Activated naive CD8-positive, alpha-beta T cell treated with anti-CD3 and anti-CD28 coated beads for 36 hours (primary cell): ENCODE measurements at regions not wholly inside any gene's neighbourhood (a gene's known extent, or its start where the extent isn't known, plus 50 kb on each side); places are given as distances from the start of the nearest gene placed in this dataset.
"Not testable (repeated sequence)": the region's sequence is repeated elsewhere in the genome, so short reads cannot be mapped to it uniquely, and the experiment has no call there.

Experiments
- DNase-seq: peaks from one replicate; pipeline ENCODE4 v3.0.0; 2021
- H3K27ac Mint-ChIP-seq: one replicate; pipeline ENCODE4 v1.8.0; 2022; ENCODE audit warnings: mild to moderate bottlenecking, moderate library complexity, mixed read lengths
- H3K27me3 Mint-ChIP-seq: one replicate; pipeline ENCODE4 v1.8.0; 2022; ENCODE audit warnings: mild to moderate bottlenecking, mixed read lengths
- H3K36me3 Mint-ChIP-seq: one replicate; pipeline ENCODE4 v1.8.0; 2021; ENCODE audit warnings: mild to moderate bottlenecking, mixed read lengths
- H3K4me1 Mint-ChIP-seq: one replicate; pipeline ENCODE4 v1.8.0; 2021; ENCODE audit warnings: mixed read lengths
- H3K4me3 Mint-ChIP-seq: one replicate; pipeline ENCODE4 v1.8.0; 2022; ENCODE audit warnings: mild to moderate bottlenecking, moderate library complexity, mixed read lengths
- H3K9me3 Mint-ChIP-seq: one replicate; pipeline ENCODE4 v1.8.0; 2022; ENCODE audit warnings: mixed read lengths

DNA sequence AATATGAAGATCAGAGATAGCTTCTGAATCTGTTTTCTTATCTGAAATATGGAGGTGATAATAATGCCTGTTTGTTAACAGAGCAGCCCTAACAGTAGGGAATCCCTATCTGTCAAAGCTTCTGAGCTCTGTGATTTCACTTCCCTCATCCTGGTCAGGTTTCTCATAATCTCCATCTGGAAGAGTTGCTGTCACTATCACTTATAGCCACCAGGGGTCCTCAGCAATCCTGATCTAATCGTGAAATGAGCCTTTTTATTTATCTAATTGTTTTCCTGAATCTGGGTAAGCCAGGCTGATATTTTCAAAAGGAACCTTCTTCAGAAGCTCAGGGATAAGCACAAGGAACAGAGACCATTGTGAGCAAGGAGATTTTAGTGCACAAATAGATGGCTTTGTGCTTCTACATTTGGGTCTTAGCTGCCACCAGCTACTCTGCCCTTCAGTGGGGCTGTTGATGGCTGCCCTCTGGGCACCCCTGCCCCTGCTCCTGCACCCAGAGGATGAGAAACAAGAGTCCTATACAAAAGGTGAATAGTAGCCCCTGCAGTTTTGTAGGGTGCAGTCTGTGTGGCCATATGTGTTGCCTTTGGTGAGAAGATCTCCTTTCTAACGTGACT lies 196.4 kb upstream of the RADX start:
- Mint-ChIP-seq H3K27ac (no peak overlapping the region), H3K4me3 (no peak overlapping the region), H3K36me3 (no peaks in the 10 kb centered on the region), H3K4me1 (no peaks in the 10 kb centered on the region), H3K27me3 (no peaks in the 10 kb centered on the region), H3K9me3 (no peaks in the 10 kb centered on the region)
- DNase-seq, result no peak

DNA sequence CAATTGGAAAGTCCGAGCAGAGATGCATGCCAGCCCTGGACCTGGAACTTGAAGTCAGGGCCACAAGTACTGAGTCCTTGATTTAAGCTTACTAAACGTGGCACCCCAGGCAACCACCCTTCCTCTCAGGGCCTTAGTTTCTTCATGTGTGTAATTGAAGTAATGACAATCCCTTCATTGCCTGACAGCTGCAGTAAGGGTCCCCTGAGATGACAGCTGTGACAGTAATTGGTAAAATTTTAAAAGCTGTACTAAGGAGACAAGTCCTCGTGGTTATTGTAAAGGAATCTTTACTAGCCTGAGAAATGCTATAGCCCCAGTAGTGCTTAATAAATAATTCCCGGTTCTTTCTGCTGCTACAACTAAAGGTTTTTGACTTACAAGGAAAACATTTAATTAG lies 175.1 kb upstream of the RADX start:
- Mint-ChIP-seq H3K4me3 (no peak overlapping the region), H3K27me3 (peaks cover 6% of the 10 kb centered on the region), H3K36me3 (no peaks in the 10 kb centered on the region)

GRCh38 chrX:106437407-106437806 lies 174.4 kb upstream of the RADX start:
- no peaks in the 10 kb centered on the region for H3K4me1 Mint-ChIP-seq
- peaks cover 6% of the 10 kb centered on the region for H3K27me3 Mint-ChIP-seq
- no peaks in the 10 kb centered on the region for H3K9me3 Mint-ChIP-seq
- no peak for DNase-seq
- no peak overlapping the region for H3K27ac Mint-ChIP-seq
- H3K36me3 Mint-ChIP-seq, result no peaks in the 10 kb centered on the region
- H3K4me3 Mint-ChIP-seq, result no peak overlapping the region

More for the DNA sequence above, 175.1 kb upstream of the RADX start:
- Mint-ChIP-seq H3K9me3 (no peaks in the 10 kb centered on the region), H3K4me1 (no peaks in the 10 kb centered on the region), H3K27ac (no peak overlapping the region)
- DNase-seq, result no peak

GRCh38 chrX:106450405-106450804 lies 161.4 kb upstream of the RADX start:
- Mint-ChIP-seq H3K27ac (no peak overlapping the region), H3K27me3 (peaks cover 3% of the 10 kb centered on the region), H3K36me3 (no peaks in the 10 kb centered on the region), H3K4me1 (no peaks in the 10 kb centered on the region), H3K9me3 (no peaks in the 10 kb centered on the region), H3K4me3 (no peak overlapping the region)
- DNase-seq, result no peak

DNA sequence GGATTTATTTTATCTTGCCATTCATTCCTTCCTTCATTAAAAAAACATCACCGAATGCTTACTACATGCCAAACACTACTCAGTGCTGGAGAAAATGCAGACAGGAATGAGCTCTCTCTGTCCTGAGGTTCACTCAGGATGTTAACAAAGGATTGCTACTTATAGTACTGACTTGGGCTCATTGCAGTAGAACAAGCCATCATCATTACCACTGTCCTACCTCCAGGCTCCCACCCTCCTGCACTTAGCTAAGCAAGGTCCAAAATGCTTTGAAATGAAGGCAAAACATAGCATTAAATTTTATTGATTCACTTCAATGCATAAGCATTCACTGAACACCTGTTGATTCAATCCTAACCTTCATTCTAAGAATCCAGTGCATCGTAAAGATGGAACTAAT lies 159.8 kb upstream of the RADX start:
- no peak overlapping the region for H3K4me3 Mint-ChIP-seq
- DNase-seq, result no peak
- H3K4me1 Mint-ChIP-seq, result no peaks in the 10 kb centered on the region
- H3K9me3 Mint-ChIP-seq, result no peaks in the 10 kb centered on the region
- no peaks in the 10 kb centered on the region for H3K36me3 Mint-ChIP-seq
- no peak overlapping the region for H3K27ac Mint-ChIP-seq
- H3K27me3 Mint-ChIP-seq, result peaks cover 3% of the 10 kb centered on the region

DNA sequence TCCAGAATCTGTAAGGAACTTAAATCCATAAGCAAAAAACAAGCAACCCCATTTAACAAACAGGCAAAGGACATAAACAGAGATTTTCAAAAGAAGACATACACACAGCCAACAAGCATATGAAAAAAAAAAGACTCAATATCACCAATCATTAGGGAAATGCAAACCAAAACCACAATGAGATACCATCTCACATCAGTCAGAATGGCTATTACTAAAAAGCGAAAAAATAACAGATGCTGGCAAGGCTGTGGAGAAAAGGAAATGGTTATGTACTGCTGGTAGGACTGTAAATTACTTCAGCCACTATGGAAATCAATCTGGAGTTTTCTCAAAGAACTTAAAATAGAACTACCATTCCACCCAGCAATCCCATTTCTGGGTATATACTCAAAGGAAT lies 156.8 kb upstream of the RADX start:
- Mint-ChIP-seq H3K4me1 (no peaks in the 10 kb centered on the region), H3K4me3 (no peak overlapping the region), H3K27ac (no peak overlapping the region), H3K9me3 (no peaks in the 10 kb centered on the region), H3K36me3 (no peaks in the 10 kb centered on the region), H3K27me3 (peaks cover 3% of the 10 kb centered on the region)
- no peak for DNase-seq

DNA sequence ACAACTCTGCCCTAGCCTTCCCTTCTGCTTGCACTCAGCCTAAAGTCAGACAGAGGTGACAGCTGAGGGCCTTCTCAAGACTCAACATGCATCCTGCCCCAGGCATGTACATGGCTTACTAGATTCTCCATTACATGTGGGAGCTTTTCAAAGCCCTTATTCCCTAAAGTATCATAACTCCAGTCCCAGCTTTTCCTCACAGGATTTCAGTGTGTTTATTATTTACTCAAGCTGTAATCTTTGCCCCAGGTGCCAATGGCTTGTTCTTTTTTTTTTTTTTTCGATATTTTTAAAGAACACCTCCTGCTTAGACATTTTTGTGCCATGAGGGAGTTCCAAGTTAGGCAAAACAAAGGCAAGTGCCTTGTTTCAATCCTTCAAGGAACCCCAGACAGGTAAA lies 154.0 kb upstream of the RADX start:
- Mint-ChIP-seq H3K4me3 (no peak overlapping the region), H3K4me1 (no peaks in the 10 kb centered on the region), H3K27ac (no peak overlapping the region), H3K27me3 (peaks cover 3% of the 10 kb centered on the region), H3K9me3 (no peaks in the 10 kb centered on the region), H3K36me3 (no peaks in the 10 kb centered on the region)
- DNase-seq, result no peak

GRCh38 chrX:106467422-106467821 lies 144.4 kb upstream of the RADX start:
- no peaks in the 10 kb centered on the region for H3K4me1 Mint-ChIP-seq
- no peaks in the 10 kb centered on the region for H3K36me3 Mint-ChIP-seq
- no peak overlapping the region for H3K4me3 Mint-ChIP-seq
- peaks cover 14% of the 10 kb centered on the region for H3K27me3 Mint-ChIP-seq
- no peak for DNase-seq
- H3K27ac Mint-ChIP-seq, result no peak overlapping the region
- H3K9me3 Mint-ChIP-seq, result no peaks in the 10 kb centered on the region

- Mint-ChIP-seq H3K27me3 (peaks cover 14% of the 10 kb centered on the region), H3K36me3 (no peaks in the 10 kb centered on the region), H3K4me1 (no peaks in the 10 kb centered on the region), H3K4me3 (no peak overlapping the region), H3K9me3 (no peaks in the 10 kb centered on the region), H3K27ac (no peak overlapping the region)
- no peak for DNase-seq
Measured at GRCh38 chrX:106467943-106468342, 143.8 kb upstream of the RADX start.

- no peak overlapping the region for H3K4me3 Mint-ChIP-seq
- no peaks in the 10 kb centered on the region for H3K36me3 Mint-ChIP-seq
- no peak overlapping the region for H3K27ac Mint-ChIP-seq
- H3K9me3 Mint-ChIP-seq, result no peaks in the 10 kb centered on the region
- peaks cover 14% of the 10 kb centered on the region for H3K27me3 Mint-ChIP-seq
- H3K4me1 Mint-ChIP-seq, result no peaks in the 10 kb centered on the region
- DNase-seq, result no peak
Measured at GRCh38 chrX:106468433-106468832, 143.3 kb upstream of the RADX start.

DNA sequence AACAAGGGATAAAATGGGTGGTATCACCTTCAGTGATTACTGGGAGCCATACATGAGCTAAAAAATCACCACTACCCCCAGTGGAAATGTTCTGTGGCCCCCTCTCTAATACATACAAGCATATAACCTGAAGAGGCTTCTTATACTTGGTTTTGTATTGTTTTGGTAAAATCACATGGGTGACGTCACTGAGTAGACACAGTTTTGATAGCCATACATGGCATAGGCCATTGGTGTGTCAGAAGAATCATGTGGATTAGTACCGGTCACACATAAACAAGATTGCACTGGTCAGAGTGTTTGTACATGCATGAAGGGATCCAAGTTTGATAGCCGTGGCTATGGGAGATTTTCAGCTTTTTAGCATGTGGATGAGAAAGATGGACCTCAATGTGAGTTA lies 131.9 kb upstream of the RADX start:
- Mint-ChIP-seq H3K27me3 (no peaks in the 10 kb centered on the region), H3K9me3 (no peaks in the 10 kb centered on the region), H3K4me1 (peaks cover 12% of the 10 kb centered on the region), H3K36me3 (no peaks in the 10 kb centered on the region), H3K4me3 (no peak overlapping the region), H3K27ac (no peak overlapping the region)
- no peak for DNase-seq

DNA sequence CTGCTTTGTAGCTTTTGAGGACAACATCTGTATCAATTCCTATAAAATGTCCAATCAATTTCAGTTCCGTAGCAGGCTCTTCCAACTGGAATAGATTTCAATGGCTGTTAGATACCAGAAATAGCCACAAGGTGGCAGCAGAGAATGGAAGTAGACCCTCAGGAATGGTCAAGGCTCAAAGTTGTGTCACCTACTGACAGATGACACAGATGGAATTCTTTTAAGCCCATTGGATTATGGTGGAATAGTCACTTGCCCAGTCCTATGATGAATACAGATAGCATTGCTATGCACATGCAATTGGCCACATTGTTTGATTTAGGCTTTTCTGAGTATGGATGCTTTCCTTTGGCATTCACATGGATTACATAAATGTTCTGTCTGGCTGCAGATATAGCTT lies 130.4 kb upstream of the RADX start:
- Mint-ChIP-seq H3K9me3 (no peaks in the 10 kb centered on the region), H3K4me3 (no peak overlapping the region), H3K4me1 (peaks cover 12% of the 10 kb centered on the region), H3K27ac (no peak overlapping the region), H3K27me3 (no peaks in the 10 kb centered on the region), H3K36me3 (no peaks in the 10 kb centered on the region)
- peak; percentile 9 for DNase-seq

DNA sequence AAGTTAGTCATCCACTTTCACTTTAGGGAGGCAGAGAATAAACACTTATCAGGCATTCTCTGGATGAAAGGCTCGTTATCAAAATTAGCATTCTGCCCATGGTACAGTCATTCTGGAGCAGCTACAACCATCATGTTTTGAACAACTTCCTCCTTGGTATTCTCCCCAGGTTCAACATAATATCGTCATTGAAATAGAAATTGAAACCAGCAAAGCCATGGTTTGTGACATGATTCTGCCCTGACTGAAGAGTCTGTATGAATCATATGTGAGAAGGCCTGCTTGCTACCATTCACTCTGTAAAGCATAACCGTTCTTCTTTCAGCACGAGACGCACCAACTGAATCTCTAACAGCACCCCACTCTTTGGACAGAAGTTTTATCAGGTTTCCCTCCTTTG lies 127.5 kb upstream of the RADX start:
- no peaks in the 10 kb centered on the region for H3K27me3 Mint-ChIP-seq

GRCh38 chrX:106493210-106493816 lies 118.5 kb upstream of the RADX start:
- H3K4me3 Mint-ChIP-seq, result not testable (repeated sequence)

More for the DNA sequence above, 127.5 kb upstream of the RADX start:
- no peaks in the 10 kb centered on the region for H3K9me3 Mint-ChIP-seq
- peak overlapping the region; percentile 84 for H3K27ac Mint-ChIP-seq
- peak overlapping the region; percentile 61 for H3K4me3 Mint-ChIP-seq
- peak; percentile 3 for DNase-seq
- H3K4me1 Mint-ChIP-seq, result peaks cover 12% of the 10 kb centered on the region
- no peaks in the 10 kb centered on the region for H3K36me3 Mint-ChIP-seq

GRCh38 chrX:106499473-106499872 lies 112.3 kb upstream of the RADX start:
- H3K9me3 Mint-ChIP-seq, result peaks cover 3% of the 10 kb centered on the region
- peaks cover 3% of the 10 kb centered on the region for H3K36me3 Mint-ChIP-seq
- H3K27me3 Mint-ChIP-seq, result peaks cover 2% of the 10 kb centered on the region
- H3K4me1 Mint-ChIP-seq, result peaks cover 2% of the 10 kb centered on the region
- DNase-seq, result no peak
- no peak overlapping the region for H3K27ac Mint-ChIP-seq
- no peak overlapping the region for H3K4me3 Mint-ChIP-seq

More at GRCh38 chrX:106493210-106493816, 118.5 kb upstream of the RADX start:
- H3K27me3 Mint-ChIP-seq, H3K36me3 Mint-ChIP-seq, H3K4me1 Mint-ChIP-seq, DNase-seq, H3K9me3 Mint-ChIP-seq, H3K27ac Mint-ChIP-seq: not testable (repeated sequence)

DNA sequence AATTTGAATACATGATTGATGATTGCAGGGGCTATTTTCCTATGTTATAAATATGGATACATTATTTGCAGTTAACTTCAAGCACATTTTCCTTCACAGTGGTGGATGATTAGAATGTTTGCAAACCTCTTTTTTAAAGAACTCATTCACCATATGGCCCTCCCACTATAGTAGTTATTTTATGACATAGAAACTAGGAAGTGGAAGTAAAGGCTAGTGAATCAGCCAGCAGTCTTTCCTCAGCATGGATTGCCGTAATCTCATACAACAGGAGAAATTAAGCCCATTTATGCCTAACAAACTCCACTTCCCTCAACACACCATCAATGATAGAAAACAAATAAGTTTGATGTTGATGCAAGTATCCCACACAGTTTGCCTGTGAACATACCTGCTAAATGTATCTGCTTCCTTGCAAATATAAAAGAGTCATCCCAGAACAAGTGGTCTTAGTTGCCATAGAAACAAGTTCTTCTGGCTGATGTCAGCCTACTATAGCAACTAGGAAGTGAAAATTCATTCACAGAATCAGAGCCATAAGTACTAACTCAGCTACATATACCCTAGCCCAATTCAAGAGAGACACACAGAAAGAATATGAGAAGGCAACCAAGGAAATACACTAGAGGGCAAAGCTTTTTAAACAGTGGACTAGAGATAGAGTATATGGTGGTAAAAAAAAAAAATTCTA lies 100.9 kb upstream of the RADX start:
- DNase-seq, result no peak
- H3K27ac Mint-ChIP-seq, result no peak overlapping the region

More for the DNA sequence above, 100.9 kb upstream of the RADX start:
- Mint-ChIP-seq H3K27me3 (no peaks in the 10 kb centered on the region), H3K36me3 (no peaks in the 10 kb centered on the region), H3K4me3 (no peak overlapping the region), H3K9me3 (peaks cover 1% of the 10 kb centered on the region), H3K4me1 (peaks cover 12% of the 10 kb centered on the region)
